GM12874 (cell line): ENCODE measurements at regions not wholly inside any gene's neighbourhood (a gene's known extent, or its start where the extent isn't known, plus 50 kb on each side); places are given as distances from the start of the nearest gene placed in this dataset.

Source experiments
- TF ChIP-seq, protein P1 (sequence below): IDR thresholded peaks from 2 replicates; pipeline ENCODE4 v1.5.1; 2011; ENCODE audit warnings: low read depth, mild to moderate bottlenecking, control low read depth, low read length, moderate library complexity; ENCODE audit not compliant: insufficient read depth

- TF ChIP-seq, protein P1, sequence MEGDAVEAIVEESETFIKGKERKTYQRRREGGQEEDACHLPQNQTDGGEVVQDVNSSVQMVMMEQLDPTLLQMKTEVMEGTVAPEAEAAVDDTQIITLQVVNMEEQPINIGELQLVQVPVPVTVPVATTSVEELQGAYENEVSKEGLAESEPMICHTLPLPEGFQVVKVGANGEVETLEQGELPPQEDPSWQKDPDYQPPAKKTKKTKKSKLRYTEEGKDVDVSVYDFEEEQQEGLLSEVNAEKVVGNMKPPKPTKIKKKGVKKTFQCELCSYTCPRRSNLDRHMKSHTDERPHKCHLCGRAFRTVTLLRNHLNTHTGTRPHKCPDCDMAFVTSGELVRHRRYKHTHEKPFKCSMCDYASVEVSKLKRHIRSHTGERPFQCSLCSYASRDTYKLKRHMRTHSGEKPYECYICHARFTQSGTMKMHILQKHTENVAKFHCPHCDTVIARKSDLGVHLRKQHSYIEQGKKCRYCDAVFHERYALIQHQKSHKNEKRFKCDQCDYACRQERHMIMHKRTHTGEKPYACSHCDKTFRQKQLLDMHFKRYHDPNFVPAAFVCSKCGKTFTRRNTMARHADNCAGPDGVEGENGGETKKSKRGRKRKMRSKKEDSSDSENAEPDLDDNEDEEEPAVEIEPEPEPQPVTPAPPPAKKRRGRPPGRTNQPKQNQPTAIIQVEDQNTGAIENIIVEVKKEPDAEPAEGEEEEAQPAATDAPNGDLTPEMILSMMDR, result no peak
These were observed 391.7 kb upstream of the PITX2 start for GRCh38 chr4:111014537-111014936.

GRCh38 chr4:111016416-111016815, 393.5 kb upstream of the PITX2 start:
- TF ChIP-seq, protein P1, result no peak

GRCh38 chr4:111018216-111018615, 395.3 kb upstream of the PITX2 start:
- TF ChIP-seq, protein P1, result no peak

DNA sequence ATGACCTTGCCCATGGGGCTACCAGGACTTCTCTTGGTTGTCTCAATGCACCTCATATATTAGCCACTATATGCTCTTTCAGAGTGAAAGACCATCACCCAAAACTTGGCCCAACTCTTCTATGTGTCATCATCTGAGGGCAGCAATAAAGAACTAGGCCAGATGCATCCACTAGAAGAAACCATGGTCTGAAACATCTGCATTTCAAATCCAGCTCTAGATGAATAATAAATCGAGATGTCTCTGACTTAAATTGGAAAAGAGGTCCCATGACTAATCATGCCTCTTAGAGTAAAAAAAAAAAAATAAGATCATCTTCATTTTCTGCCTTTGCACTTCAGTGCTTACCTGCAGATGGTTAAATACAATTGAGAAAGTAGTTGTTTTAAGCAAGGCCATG, 397.6 kb upstream of the PITX2 start:
- TF ChIP-seq, protein P1, result no peak

- TF ChIP-seq, protein P1, result no peak
These were observed 398.1 kb upstream of the PITX2 start for GRCh38 chr4:111020961-111021360.

- TF ChIP-seq, protein P1, result no peak
These were observed 399.9 kb upstream of the PITX2 start for GRCh38 chr4:111022758-111023157.

DNA sequence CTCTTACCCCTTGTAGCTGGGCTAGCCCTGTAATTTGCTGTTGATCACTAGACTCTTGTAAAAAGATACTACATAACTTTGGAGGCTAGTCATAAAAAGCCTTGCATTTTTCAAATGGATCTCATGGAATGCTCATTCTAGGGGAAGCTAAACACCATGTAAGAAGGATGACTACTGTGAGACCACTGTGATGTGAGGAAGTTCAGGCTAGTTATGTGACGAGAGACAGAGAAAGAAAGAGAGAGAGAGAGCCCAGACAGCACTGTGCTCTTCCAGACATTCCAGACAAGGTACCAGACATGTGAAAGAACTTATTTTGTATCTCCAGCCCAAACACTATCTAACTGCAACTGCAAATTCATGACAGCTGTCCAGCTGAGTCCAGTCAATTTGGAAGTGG, 404.6 kb upstream of the PITX2 start:
- TF ChIP-seq, protein P1, result no peak

DNA sequence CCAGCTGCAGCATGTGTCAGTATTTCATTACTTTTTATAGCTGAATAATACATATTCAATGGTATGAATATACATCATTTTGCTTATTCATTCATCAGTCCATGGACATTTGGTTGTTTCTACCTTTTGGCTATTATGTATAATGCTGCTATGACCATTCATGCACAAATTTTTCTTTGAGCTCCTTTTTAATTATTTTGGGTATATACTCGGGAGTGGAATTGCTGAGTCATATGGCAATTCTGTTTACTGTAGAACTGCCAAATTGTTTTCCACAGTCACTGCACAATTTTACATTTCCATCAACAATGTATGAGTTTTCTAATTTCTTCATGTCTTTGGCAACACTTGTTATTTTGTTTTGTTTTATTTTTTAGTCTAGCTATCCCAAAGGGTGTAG, 405.9 kb upstream of the PITX2 start:
- TF ChIP-seq, protein P1, result no peak
